OCI-LY1 (cell line): ENCODE measurements at regions not wholly inside any gene's neighbourhood (a gene's known extent, or its start where the extent isn't known, plus 50 kb on each side); places are given as distances from the start of the nearest gene placed in this dataset.

Experiments
- H2AFZ ChIP-seq: fragments of 200-600 bp; sonication (generic), shearing (Covaris generic); 2 replicates; pipeline ENCODE4 v1.6.0; 2014; ENCODE audit warnings: antibody characterized with exemption, mild to moderate bottlenecking, low read length
- H3F3A ChIP-seq: fragments of 200-600 bp; sonication (generic), shearing (Covaris generic); 2 replicates; pipeline ENCODE4 v1.6.0; 2014; ENCODE audit warnings: mild to moderate bottlenecking, antibody characterized with exemption, low read length, moderate library complexity; ENCODE audit not compliant: insufficient read depth
- H3K27ac ChIP-seq: fragments of 200-600 bp; sonication (generic); 2 replicates; pipeline ENCODE4 v1.5.1; 2014; ENCODE audit warnings: low read length, mixed run types, mild to moderate bottlenecking, low read depth; ENCODE audit not compliant: poor library complexity, severe bottlenecking
- H3K27me3 ChIP-seq: fragments of 200-600 bp; sonication (generic); 2 replicates; pipeline ENCODE4 v1.6.0; 2014; ENCODE audit warnings: antibody characterized with exemption, mild to moderate bottlenecking, low read length, moderate library complexity; ENCODE audit not compliant: insufficient read depth
- H3K36me3 ChIP-seq: fragments of 200-600 bp; sonication (generic); 2 replicates; pipeline ENCODE4 v1.6.1; 2014; ENCODE audit warnings: mild to moderate bottlenecking, antibody characterized with exemption, low read length, moderate library complexity, mixed read lengths; ENCODE audit not compliant: insufficient read depth
- H3K4me1 ChIP-seq: fragments of 200-600 bp; sonication (generic); 2 replicates; pipeline ENCODE4 v1.5.1; 2014; ENCODE audit warnings: mild to moderate bottlenecking, low read length, moderate library complexity; ENCODE audit not compliant: insufficient read depth, severe bottlenecking
- H3K4me2 ChIP-seq: fragments of 200-600 bp; sonication (generic), shearing (Covaris generic); 2 replicates; pipeline ENCODE4 v1.6.1; 2014; ENCODE audit warnings: low read length
- H3K4me3 ChIP-seq: fragments of 200-600 bp; sonication (generic); 2 replicates; pipeline ENCODE4 v1.5.1; 2014; ENCODE audit warnings: low read length, low read depth, mild to moderate bottlenecking, mixed read lengths; ENCODE audit not compliant: poor library complexity, severe bottlenecking
- H3K79me2 ChIP-seq: fragments of 200-600 bp; shearing (Covaris generic); 2 replicates; pipeline ENCODE4 v1.6.1; 2016; ENCODE audit warnings: mixed run types, low read length, mixed read lengths; ENCODE audit not compliant: insufficient read depth
- H3K9ac ChIP-seq: fragments of 200-600 bp; sonication (generic), shearing (Covaris generic); 2 replicates; pipeline ENCODE4 v1.6.1; 2014; ENCODE audit warnings: mild to moderate bottlenecking, low read length, mixed read lengths
- H3K9me2 ChIP-seq: fragments of 200-600 bp; sonication (generic), shearing (Covaris generic); 2 replicates; pipeline ENCODE4 v1.6.1; 2014; ENCODE audit warnings: low read depth, mild to moderate bottlenecking, low read length, mixed read lengths
- H3K9me3 ChIP-seq: fragments of 200-600 bp; shearing (Covaris generic); 2 replicates; pipeline ENCODE4 v1.6.1; 2014; ENCODE audit warnings: low read length, mixed read lengths
- H4K20me1 ChIP-seq: fragments of 200-600 bp; sonication (generic), shearing (Covaris generic); 2 replicates; pipeline ENCODE4 v1.6.0; 2016; ENCODE audit warnings: mild to moderate bottlenecking, low read length; ENCODE audit not compliant: insufficient read depth
- EZH2 ChIP-seq: fragments of 200-600 bp; sonication (generic), shearing (Covaris generic); IDR thresholded peaks from 2 replicates; pipeline ENCODE4 v1.8.0; 2017; ENCODE audit warnings: borderline replicate concordance, mixed run types, mild to moderate bottlenecking, antibody characterized with exemption, low read length, moderate library complexity, mixed read lengths
- TF ChIP-seq, protein P1 (sequence below): fragments of 200-600 bp; sonication (generic), shearing (Covaris generic); IDR thresholded peaks from 2 replicates; pipeline ENCODE4 v1.5.1; 2017; ENCODE audit warnings: mild to moderate bottlenecking, antibody characterized with exemption, low read length, moderate library complexity, mixed read lengths

DNA sequence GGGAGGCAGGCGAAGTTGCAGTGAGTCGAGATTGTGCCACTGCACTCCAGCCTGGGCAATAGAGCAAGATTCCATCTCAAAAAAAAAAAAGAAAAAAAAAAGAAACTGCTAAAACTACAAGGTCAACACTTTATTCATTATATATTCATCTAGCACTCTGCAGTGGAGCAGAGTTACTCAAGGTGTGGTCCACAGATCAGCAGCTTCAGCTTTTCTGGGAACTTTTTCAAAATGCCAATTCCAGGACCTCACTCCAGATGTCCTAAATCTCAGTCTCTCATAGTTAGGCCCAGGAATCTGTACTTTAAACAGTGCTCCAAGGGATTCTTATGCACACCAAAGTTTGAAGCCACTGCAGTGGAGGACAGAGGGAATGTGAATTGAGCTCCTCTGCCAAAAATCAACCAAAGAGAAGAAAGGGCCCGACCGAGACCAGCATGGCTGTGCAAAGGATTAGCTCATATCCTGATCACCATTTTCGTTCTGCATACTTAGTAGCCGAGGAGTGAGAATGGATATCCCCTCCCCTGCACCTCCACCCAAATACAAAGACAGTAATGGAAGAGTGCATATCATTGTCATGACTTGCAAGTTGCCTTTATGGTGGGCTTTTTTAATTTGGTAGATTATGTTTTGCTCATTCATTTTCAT lies 201.9 kb downstream of the MEX3B start:
- no peak overlapping the region for H2AFZ ChIP-seq
- no peaks in the 10 kb centered on the region for H4K20me1 ChIP-seq
- H3K27ac ChIP-seq = no peak overlapping the region
- no peaks in the 10 kb centered on the region for H3K27me3 ChIP-seq
- no peaks in the 10 kb centered on the region for H3K9me3 ChIP-seq
- no peaks in the 10 kb centered on the region for H3F3A ChIP-seq
- TF ChIP-seq EZH2 = no peak
- TF ChIP-seq, protein P1, sequence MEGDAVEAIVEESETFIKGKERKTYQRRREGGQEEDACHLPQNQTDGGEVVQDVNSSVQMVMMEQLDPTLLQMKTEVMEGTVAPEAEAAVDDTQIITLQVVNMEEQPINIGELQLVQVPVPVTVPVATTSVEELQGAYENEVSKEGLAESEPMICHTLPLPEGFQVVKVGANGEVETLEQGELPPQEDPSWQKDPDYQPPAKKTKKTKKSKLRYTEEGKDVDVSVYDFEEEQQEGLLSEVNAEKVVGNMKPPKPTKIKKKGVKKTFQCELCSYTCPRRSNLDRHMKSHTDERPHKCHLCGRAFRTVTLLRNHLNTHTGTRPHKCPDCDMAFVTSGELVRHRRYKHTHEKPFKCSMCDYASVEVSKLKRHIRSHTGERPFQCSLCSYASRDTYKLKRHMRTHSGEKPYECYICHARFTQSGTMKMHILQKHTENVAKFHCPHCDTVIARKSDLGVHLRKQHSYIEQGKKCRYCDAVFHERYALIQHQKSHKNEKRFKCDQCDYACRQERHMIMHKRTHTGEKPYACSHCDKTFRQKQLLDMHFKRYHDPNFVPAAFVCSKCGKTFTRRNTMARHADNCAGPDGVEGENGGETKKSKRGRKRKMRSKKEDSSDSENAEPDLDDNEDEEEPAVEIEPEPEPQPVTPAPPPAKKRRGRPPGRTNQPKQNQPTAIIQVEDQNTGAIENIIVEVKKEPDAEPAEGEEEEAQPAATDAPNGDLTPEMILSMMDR = no peak
- H3K9ac ChIP-seq = no peak overlapping the region
- no peaks in the 10 kb centered on the region for H3K36me3 ChIP-seq
- no peaks in the 10 kb centered on the region for H3K9me2 ChIP-seq
- H3K4me1 ChIP-seq = peaks cover 8% of the 10 kb centered on the region
- no peak overlapping the region for H3K4me3 ChIP-seq
- H3K4me2 ChIP-seq = no peak overlapping the region
- H3K79me2 ChIP-seq = no peaks in the 10 kb centered on the region

GRCh38 chr15:81843226-81843625 lies 202.6 kb downstream of the MEX3B start:
- Histone ChIP-seq H3F3A (no peaks in the 10 kb centered on the region), H3K36me3 (no peaks in the 10 kb centered on the region), H3K27me3 (no peaks in the 10 kb centered on the region), H3K4me1 (peaks cover 8% of the 10 kb centered on the region), H3K9ac (no peak overlapping the region), H3K79me2 (no peaks in the 10 kb centered on the region), H3K9me3 (no peaks in the 10 kb centered on the region), H3K4me2 (no peak overlapping the region), H2AFZ (no peak overlapping the region), H3K4me3 (no peak overlapping the region), H3K27ac (no peak overlapping the region), H4K20me1 (no peaks in the 10 kb centered on the region), H3K9me2 (no peaks in the 10 kb centered on the region)
- no peak for TF ChIP-seq EZH2
- TF ChIP-seq, protein P1 = no peak

DNA sequence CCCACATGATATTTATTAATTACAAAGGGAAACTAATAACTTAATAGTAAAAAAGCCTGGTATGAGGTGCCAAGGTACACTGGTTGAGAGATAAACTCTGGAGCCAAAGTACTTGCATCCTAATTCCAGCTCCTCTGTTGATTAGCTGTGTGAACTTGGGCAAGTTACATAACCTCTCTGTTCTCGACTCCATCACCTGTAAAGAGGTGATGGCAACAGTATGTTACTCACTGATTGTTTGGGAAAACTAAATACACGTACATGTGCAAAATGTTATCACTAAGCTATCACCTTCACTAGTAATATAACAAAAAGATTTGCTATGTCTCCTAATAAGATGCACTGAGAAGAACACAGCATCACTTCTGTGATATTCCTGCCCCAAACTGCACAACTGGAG lies 206.4 kb downstream of the MEX3B start:
- no peak for TF ChIP-seq EZH2
- TF ChIP-seq, protein P1 = no peak
- H3K36me3 ChIP-seq = no peaks in the 10 kb centered on the region

More for the DNA sequence above, 206.4 kb downstream of the MEX3B start:
- Histone ChIP-seq H3K9ac (no peak overlapping the region), H3F3A (no peaks in the 10 kb centered on the region), H3K4me1 (peaks cover 8% of the 10 kb centered on the region), H3K9me2 (no peaks in the 10 kb centered on the region), H3K9me3 (no peaks in the 10 kb centered on the region), H3K79me2 (no peaks in the 10 kb centered on the region), H2AFZ (no peak overlapping the region), H3K4me2 (no peak overlapping the region), H4K20me1 (no peaks in the 10 kb centered on the region), H3K27me3 (no peaks in the 10 kb centered on the region), H3K4me3 (no peak overlapping the region), H3K27ac (no peak overlapping the region)
